ENCODE measurements at regions not wholly inside any gene's neighbourhood (a gene's known extent, or its start where the extent isn't known, plus 50 kb on each side); places are given as distances from the start of the nearest gene placed in this dataset.
A peak's percentile ranks its signal among the peaks of the same experiment; 100 is the strongest.
"Not testable (repeated sequence)": the region's sequence is repeated elsewhere in the genome, so short reads cannot be mapped to it uniquely, and the experiment has no call there.

GRCh38 chr6:141203902-141204575 lies 928.7 kb upstream of the GJE1 start:
- no peak for DNase-seq

GRCh38 chr6:141202626-141203025 lies 930.1 kb upstream of the GJE1 start:
- DNase-seq: no peak

- DNase-seq: no peak
Measured at GRCh38 chr6:141199074-141199473, 933.7 kb upstream of the GJE1 start.

- no peak for DNase-seq
Measured at GRCh38 chr6:141195251-141195832, 937.4 kb upstream of the GJE1 start.

- no peak for DNase-seq
Measured at GRCh38 chr6:141183368-141183767, 949.4 kb upstream of the GJE1 start.

- DNase-seq: not testable (repeated sequence)
Measured at GRCh38 chr6:141175458-141175857, 957.3 kb upstream of the GJE1 start.

- no peak for DNase-seq
Measured at GRCh38 chr6:141174932-141175331, 957.8 kb upstream of the GJE1 start.

GRCh38 chr6:141173529-141173928 lies 959.2 kb upstream of the GJE1 start:
- DNase-seq: no peak

- DNase-seq: no peak
Measured at GRCh38 chr6:141169419-141169818, 963.3 kb upstream of the GJE1 start.

GRCh38 chr6:141167945-141168344 lies 964.8 kb upstream of the GJE1 start:
- DNase-seq: no peak

GRCh38 chr6:141165002-141165665 lies 967.6 kb upstream of the GJE1 start:
- DNase-seq: no peak

- DNase-seq: no peak
Measured at GRCh38 chr6:141164042-141164743, 968.5 kb upstream of the GJE1 start.

GRCh38 chr6:141163107-141163506 lies 969.6 kb upstream of the GJE1 start:
- DNase-seq: no peak

GRCh38 chr6:141158740-141159139 lies 974.0 kb upstream of the GJE1 start:
- no peak for DNase-seq

- peak in 1 of 2 donors; percentile 30 for DNase-seq
Measured at GRCh38 chr6:141153563-141153962, 979.2 kb upstream of the GJE1 start.

- no peak for DNase-seq
Measured at GRCh38 chr6:141152951-141153350, 979.8 kb upstream of the GJE1 start.

GRCh38 chr6:141151710-141152417 lies 980.9 kb upstream of the GJE1 start:
- no peak for DNase-seq

- no peak for DNase-seq
Measured at GRCh38 chr6:141141870-141142269, 990.9 kb upstream of the GJE1 start.

GRCh38 chr6:141140905-141141304 lies 991.8 kb upstream of the GJE1 start:
- DNase-seq: no peak

GRCh38 chr6:141139461-141139860 lies 993.3 kb upstream of the GJE1 start:
- no peak for DNase-seq

- DNase-seq: no peak
Measured at GRCh38 chr6:141134723-141135122, 998.0 kb upstream of the GJE1 start.

GRCh38 chr6:141133836-141134235 lies 998.9 kb upstream of the GJE1 start:
- DNase-seq: no peak

- no peak for DNase-seq
Measured at GRCh38 chr6:141133346-141133745, 999.4 kb upstream of the GJE1 start.
